PC-9 (cell line): ENCODE measurements at regions not wholly inside any gene's neighbourhood (a gene's known extent, or its start where the extent isn't known, plus 50 kb on each side); places are given as distances from the start of the nearest gene placed in this dataset.
A peak's percentile ranks its signal among the peaks of the same experiment; 100 is the strongest.

ENCODE experiments used
- BruUV-seq: library from RNA; stranded (reverse); fragments of 400-500 nt; replicated peaks from 2 replicates; lab custom pipeline; 2021; lab: Mats Ljungman, UMichigan
- CTCF ChIA-PET: fragments of 300-600 bp; sonication (Branson Sonifier 250); formaldehyde crosslinking; loops from one replicate; lab custom pipeline; 2022; ENCODE audit warnings: antibody characterized with exemption; lab: Charles Lee
- POLR2A ChIA-PET: fragments of 300-600 bp; sonication (Branson Sonifier 250); formaldehyde crosslinking; loops from one replicate; lab custom pipeline; 2022; ENCODE audit warnings: antibody characterized with exemption; ENCODE audit not compliant: unreplicated experiment; lab: Charles Lee
- DNase-seq, 2 experiments: peaks; one replicate each; pipeline versions ENCODE4 v3.0.0 to v3.0.0-alpha.2; 2015 to 2022; ENCODE audit warnings: mixed read lengths in 1 of 2
- H2AFZ ChIP-seq: fragments of 200-600 bp; sonication (generic); 2 replicates; pipeline ENCODE4 v1.8.1; 2017; ENCODE audit warnings: antibody characterized with exemption
- H3F3A ChIP-seq: fragments of 200-600 bp; sonication (generic); 2 replicates; pipeline ENCODE4 v1.8.1; 2017; ENCODE audit warnings: antibody characterized with exemption, mild to moderate bottlenecking, low read depth; ENCODE audit not compliant: insufficient read depth
- H3K27ac ChIP-seq: fragments of 200-600 bp; sonication (generic); 2 replicates; pipeline ENCODE4 v1.6.1; 2016; ENCODE audit warnings: mixed run types
- H3K27me3 ChIP-seq: fragments of 200-600 bp; sonication (generic); 2 replicates; pipeline ENCODE4 v1.6.1; 2016; ENCODE audit warnings: low read depth, mixed run types; ENCODE audit not compliant: insufficient read depth
- H3K36me3 ChIP-seq: fragments of 200-600 bp; sonication (generic); 2 replicates; pipeline ENCODE4 v1.6.1; 2016; ENCODE audit warnings: low read depth, mixed run types
- H3K4me1 ChIP-seq: fragments of 200-600 bp; sonication (generic); replicated peaks from 2 replicates; pipeline ENCODE4 v1.6.1; 2016; ENCODE audit warnings: mixed run types; ENCODE audit not compliant: insufficient read depth
- H3K4me2 ChIP-seq: fragments of 200-600 bp; sonication (generic); 2 replicates; pipeline ENCODE4 v1.6.1; 2017; ENCODE audit warnings: mixed run types
- H3K4me3 ChIP-seq: fragments of 200-600 bp; sonication (generic); 2 replicates; pipeline ENCODE4 v1.6.1; 2016; ENCODE audit warnings: mixed run types
- H3K79me2 ChIP-seq: fragments of 200-600 bp; sonication (generic); 2 replicates; pipeline ENCODE4 v1.6.1; 2017; ENCODE audit warnings: low read depth, mixed run types
- H3K9me2 ChIP-seq: fragments of 200-600 bp; sonication (generic); 2 replicates; pipeline ENCODE4 v1.8.1; 2017; ENCODE audit warnings: mild to moderate bottlenecking; ENCODE audit not compliant: insufficient read depth
- H3K9me3 ChIP-seq: fragments of 200-600 bp; sonication (generic); 2 replicates; pipeline ENCODE4 v1.8.1; 2016; ENCODE audit warnings: low read depth; ENCODE audit not compliant: insufficient read depth
- H4K20me1 ChIP-seq: fragments of 200-600 bp; sonication (generic); 2 replicates; pipeline ENCODE4 v1.8.1; 2017; ENCODE audit not compliant: insufficient read depth
- CTCF ChIP-seq: fragments of 200-600 bp; sonication (generic); conservative IDR thresholded peaks from 2 replicates; pipeline ENCODE4 v1.6.1; 2017; ENCODE audit warnings: mixed run types, antibody characterized with exemption, mild to moderate bottlenecking, moderate library complexity
- EZH2 ChIP-seq: fragments of 200-600 bp; sonication (generic); IDR thresholded peaks from 2 replicates; pipeline ENCODE4 v1.8.0; 2017; ENCODE audit warnings: antibody characterized with exemption, low read depth
- intact Hi-C: fragments of 100-400 bp; cut with micrococcal nuclease; formaldehyde crosslinking; loops from one replicate; pipeline ENCODE4 v1.10.0; 2022; ENCODE audit not compliant: unreplicated experiment

GRCh38 chr6:11413117-11413687 lies 124.3 kb upstream of the TMEM170B start:
- peak overlapping the region; percentile 95 for H3K27ac ChIP-seq

GRCh38 chr6:11412616-11413015 lies 124.9 kb upstream of the TMEM170B start:
- peaks cover 9% of the 10 kb centered on the region; the same call in 1 of the 2 replicates for H3F3A ChIP-seq

More at GRCh38 chr6:11413117-11413687, 124.3 kb upstream of the TMEM170B start:
- no peak for DNase-seq
- ChIA-PET CTCF (interaction anchor here (0.7 kb wide), 1 partner anchor 200 kb away, joined by 3 read pairs; no protein-coding TSS in a partner anchor), POLR2A (interaction anchor here (0.6 kb wide), 1 partner anchor 69 kb away, joined by 4 read pairs; no protein-coding TSS in a partner anchor)
- Histone ChIP-seq H3K4me2 (0 out of 2 replicates have a peak overlapping the region, but pooled peaks have one; percentile 1), H2AFZ (no peak overlapping the region), H3K36me3 (no peaks in the 10 kb centered on the region), H3F3A (peaks cover 9% of the 10 kb centered on the region; the same call in 1 of the 2 replicates), H3K9me3 (no peaks in the 10 kb centered on the region; the same call in 1 of the 2 replicates), H4K20me1 (no peaks in the 10 kb centered on the region), H3K9me2 (no peaks in the 10 kb centered on the region), H3K27me3 (no peaks in the 10 kb centered on the region), H3K4me1 (peaks cover 46% of the 10 kb centered on the region), H3K4me3 (no peak overlapping the region), H3K79me2 (no peaks in the 10 kb centered on the region)
- TF ChIP-seq EZH2 (no peak), CTCF (no peak)
- intact Hi-C loops, result loop anchor here (5.0 kb wide), 2 partner anchors 181 to 206 kb away; partner anchors contain the start of gene NEDD9
- no TSS peak for BruUV-seq

GRCh38 chr6:11412011-11412424 lies 125.5 kb upstream of the TMEM170B start:
- POLR2A ChIA-PET, result no interaction called here
- Histone ChIP-seq H3K9me3 (no peaks in the 10 kb centered on the region; the same call in 1 of the 2 replicates), H3K79me2 (no peaks in the 10 kb centered on the region), H3K9me2 (no peaks in the 10 kb centered on the region), H2AFZ (peak overlapping the region; percentile 60; the same call in 1 of the 2 replicates), H3K4me2 (no peak overlapping the region), H3F3A (peaks cover 9% of the 10 kb centered on the region; the same call in 1 of the 2 replicates), H3K4me3 (no peak overlapping the region), H3K36me3 (no peaks in the 10 kb centered on the region), H3K27me3 (no peaks in the 10 kb centered on the region), H3K27ac (peak overlapping the region; percentile 95), H3K4me1 (peaks cover 46% of the 10 kb centered on the region), H4K20me1 (no peaks in the 10 kb centered on the region)
- CTCF ChIA-PET, result no interaction called here
- no TSS peak for BruUV-seq
- intact Hi-C loops, result loop anchor here (5.0 kb wide), 2 partner anchors 180 to 205 kb away; partner anchors contain the start of gene NEDD9
- TF ChIP-seq CTCF, result no peak
- peak in 1 of 2 experiments; percentile 53 for DNase-seq

More at GRCh38 chr6:11412616-11413015, 124.9 kb upstream of the TMEM170B start:
- no peaks in the 10 kb centered on the region for H3K9me2 ChIP-seq
- intact Hi-C loops, result loop anchor here (5.0 kb wide), 2 partner anchors 180 to 205 kb away; partner anchors contain the start of gene NEDD9
- H3K27me3 ChIP-seq, result no peaks in the 10 kb centered on the region
- H3K36me3 ChIP-seq, result no peaks in the 10 kb centered on the region
- H3K4me3 ChIP-seq, result no peak overlapping the region
- ChIA-PET POLR2A (no interaction called here), CTCF (no interaction called here)
- TSS peak; percentile 44 for BruUV-seq
- no peak overlapping the region for H2AFZ ChIP-seq
- no peaks in the 10 kb centered on the region for H3K79me2 ChIP-seq
- TF ChIP-seq CTCF, result no peak
- no peak for TF ChIP-seq EZH2
- no peaks in the 10 kb centered on the region for H4K20me1 ChIP-seq
- peaks cover 46% of the 10 kb centered on the region for H3K4me1 ChIP-seq
- H3K4me2 ChIP-seq, result no peak overlapping the region
- H3K9me3 ChIP-seq, result no peaks in the 10 kb centered on the region; the same call in 1 of the 2 replicates
- DNase-seq, result no peak
- H3K27ac ChIP-seq, result peak overlapping the region; percentile 95
